Ureter (tissue), 1 donor: ENCODE measurements at regions not wholly inside any gene's neighbourhood (a gene's known extent, or its start where the extent isn't known, plus 50 kb on each side); places are given as distances from the start of the nearest gene placed in this dataset.
A peak's percentile ranks its signal among the peaks of the same experiment; 100 is the strongest.
"Not testable (repeated sequence)": the region's sequence is repeated elsewhere in the genome, so short reads cannot be mapped to it uniquely, and the experiment has no call there.

Experiments used
- DNase-seq: peaks from one replicate; pipeline ENCODE4 v3.0.0-alpha.2; 2020; ENCODE audit warnings: low spot score
- donor health status: DM: yes; HTN: yes; CAD: no.

DNA sequence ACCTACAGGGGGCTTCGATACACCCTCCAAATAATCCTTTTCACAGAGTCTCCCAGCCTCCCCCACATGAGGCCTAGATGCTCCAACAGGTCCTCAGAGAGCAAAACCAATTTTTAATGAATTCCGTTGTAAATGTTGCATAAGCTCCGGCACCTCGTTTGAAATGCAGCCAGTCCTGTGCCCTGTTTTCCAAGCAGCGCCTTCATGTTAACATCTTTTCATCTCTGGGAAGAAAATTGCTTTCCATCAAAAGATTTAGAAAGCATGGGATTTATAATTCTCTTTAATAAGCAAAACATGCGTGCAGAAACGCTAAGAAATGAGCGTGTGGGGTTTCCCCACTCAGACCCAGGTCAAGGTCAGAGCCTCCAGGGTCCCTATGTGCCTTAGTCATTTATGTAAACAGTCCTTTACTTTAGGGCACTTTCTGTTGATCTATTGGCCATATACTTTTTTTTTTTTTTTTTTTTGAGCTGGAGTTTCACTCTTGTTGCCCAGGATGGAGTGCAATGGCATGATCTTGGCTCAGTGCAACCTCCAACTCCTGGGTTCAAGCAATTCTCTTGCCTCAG is 177.5 kb upstream of the S1PR3 start:
- DNase-seq, result no peak

- DNase-seq, result peak; percentile 64
These were observed 176.7 kb upstream of the S1PR3 start for GRCh38 chr9:88814577-88814976.

GRCh38 chr9:88816141-88816540 is 175.1 kb upstream of the S1PR3 start:
- no peak for DNase-seq

DNA sequence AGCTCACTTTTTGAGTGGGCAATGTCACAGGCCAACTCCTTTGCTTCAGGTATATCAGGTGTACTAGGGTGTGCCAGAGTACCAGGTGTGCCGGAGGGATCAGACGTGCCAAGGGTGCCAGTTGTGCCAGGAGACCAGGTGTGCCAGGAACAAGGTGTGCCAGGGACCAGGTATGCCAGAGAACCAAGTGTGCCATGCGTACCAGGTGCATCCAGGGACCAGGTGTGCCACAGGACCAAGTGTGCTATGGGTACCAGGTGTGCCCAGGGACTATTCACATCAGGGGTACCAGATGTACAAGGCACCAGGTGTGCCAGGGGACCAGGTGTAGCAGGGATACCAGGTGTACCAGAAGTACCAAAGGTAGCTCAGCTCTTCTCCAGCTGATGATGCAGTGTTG is 174.7 kb upstream of the S1PR3 start:
- no peak for DNase-seq

- no peak for DNase-seq
These were observed 173.6 kb upstream of the S1PR3 start for GRCh38 chr9:88817628-88818027.

- no peak for DNase-seq
These were observed 172.6 kb upstream of the S1PR3 start for GRCh38 chr9:88818495-88819201.

DNA sequence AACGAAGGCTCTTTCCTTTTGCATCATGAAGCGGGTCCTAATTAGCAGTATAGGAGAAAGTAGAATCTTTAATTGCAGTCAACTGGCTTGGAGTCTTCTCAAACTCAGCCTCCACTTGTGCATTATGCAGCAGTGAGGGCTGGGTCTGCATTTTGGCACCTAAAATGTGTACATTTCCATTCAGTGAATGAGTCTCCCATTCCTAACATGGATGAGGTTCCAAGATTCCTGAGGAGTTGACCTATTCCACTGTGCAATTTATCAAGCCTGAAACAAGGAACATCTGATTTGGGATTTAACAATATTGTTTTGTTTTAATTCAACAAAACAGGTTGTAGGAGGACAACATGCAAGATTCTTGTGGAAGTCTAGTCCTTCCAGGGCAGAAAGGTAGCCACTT is 171.8 kb upstream of the S1PR3 start:
- DNase-seq, result no peak

DNA sequence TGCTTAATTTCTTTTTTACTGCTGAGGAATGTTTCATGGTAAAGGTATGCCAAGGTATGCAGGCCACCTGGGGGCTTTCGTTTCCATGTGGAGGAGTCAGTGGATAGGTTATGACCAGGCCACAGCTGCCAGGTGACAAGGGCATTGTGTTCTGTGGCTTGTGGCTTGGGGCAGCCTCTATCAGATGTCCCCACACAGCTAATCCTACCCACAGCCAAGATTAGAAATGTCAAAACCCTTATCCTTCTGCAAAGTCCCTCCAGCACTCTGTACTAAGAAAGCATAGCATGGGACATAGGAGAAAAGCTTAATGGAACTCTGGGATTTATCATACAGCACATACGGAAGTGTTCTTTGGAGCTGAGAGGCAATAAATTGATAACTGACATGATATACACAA is 171.2 kb upstream of the S1PR3 start:
- no peak for DNase-seq

GRCh38 chr9:88821033-88821745 is 170.1 kb upstream of the S1PR3 start:
- no peak for DNase-seq

GRCh38 chr9:88821746-88822106 is 169.5 kb upstream of the S1PR3 start:
- DNase-seq, result no peak

DNA sequence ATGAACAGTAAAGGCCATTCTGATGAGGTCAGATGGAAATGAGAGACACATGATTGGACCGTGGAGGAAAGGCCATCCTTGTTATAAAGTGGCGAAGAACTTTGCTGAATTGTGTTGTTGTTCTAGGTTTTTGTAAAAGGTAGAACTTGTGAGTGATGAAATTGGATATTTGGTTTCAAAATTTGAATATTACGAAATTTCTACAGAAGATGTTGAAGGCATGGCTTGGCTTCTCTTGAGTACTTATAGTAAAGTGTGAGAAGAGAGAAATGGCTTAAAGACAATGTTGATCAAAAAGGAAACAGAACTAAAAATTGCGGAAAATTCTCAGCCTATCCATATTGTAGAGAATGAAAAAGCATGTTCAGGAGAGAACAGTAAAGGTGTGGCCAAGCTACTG is 166.6 kb upstream of the S1PR3 start:
- DNase-seq, result no peak

GRCh38 chr9:88826181-88826580 is 165.1 kb upstream of the S1PR3 start:
- no peak for DNase-seq

GRCh38 chr9:88826771-88827181 is 164.5 kb upstream of the S1PR3 start:
- no peak for DNase-seq

- DNase-seq, result no peak
These were observed 163.2 kb upstream of the S1PR3 start for GRCh38 chr9:88828018-88828417.

GRCh38 chr9:88828492-88828974 is 162.7 kb upstream of the S1PR3 start:
- no peak for DNase-seq

DNA sequence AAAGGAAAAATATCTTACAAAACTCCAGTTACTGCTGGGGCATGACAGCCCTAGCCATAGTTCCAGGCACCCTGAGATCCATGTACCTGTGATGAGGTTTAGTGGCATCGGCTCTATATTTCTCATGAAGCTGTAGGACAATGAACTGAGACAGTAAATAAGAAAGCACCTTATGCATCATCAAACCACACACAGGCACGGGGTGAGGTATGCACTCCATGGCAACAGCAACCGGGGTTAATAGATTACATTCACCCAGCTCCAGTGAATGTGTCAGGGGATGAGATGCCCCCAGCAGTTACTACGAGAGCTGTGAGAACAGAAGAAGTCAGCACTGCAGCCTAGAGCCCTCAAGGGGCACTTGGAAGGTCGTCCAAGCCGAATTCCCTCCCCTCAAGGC is 162.0 kb upstream of the S1PR3 start:
- no peak for DNase-seq

GRCh38 chr9:88831713-88832407 is 159.4 kb upstream of the S1PR3 start:
- DNase-seq, result no peak

DNA sequence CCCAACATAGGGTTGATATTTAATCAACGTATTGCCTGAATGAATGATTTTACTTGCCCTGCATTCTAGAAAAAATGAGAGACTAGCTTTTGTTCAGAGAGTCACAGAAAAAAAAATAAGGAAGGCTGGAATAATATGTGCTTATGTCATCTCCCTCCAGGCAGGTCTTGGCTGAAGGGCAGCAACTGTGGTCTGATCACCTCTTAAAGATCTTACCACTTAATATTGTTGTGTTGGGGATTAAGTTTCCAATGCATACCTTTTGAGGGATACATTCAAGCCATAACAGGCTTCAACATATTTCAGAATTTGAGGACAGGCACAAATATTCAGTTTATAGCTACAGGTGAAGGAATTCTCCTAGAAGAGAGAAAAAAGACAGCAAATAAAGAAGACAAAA is 157.3 kb upstream of the S1PR3 start:
- DNase-seq, result no peak

GRCh38 chr9:88835038-88835466 is 156.2 kb upstream of the S1PR3 start:
- no peak for DNase-seq

- no peak for DNase-seq
These were observed 155.5 kb upstream of the S1PR3 start for GRCh38 chr9:88835772-88836171.

GRCh38 chr9:88837731-88838130 is 153.5 kb upstream of the S1PR3 start:
- DNase-seq, result no peak

DNA sequence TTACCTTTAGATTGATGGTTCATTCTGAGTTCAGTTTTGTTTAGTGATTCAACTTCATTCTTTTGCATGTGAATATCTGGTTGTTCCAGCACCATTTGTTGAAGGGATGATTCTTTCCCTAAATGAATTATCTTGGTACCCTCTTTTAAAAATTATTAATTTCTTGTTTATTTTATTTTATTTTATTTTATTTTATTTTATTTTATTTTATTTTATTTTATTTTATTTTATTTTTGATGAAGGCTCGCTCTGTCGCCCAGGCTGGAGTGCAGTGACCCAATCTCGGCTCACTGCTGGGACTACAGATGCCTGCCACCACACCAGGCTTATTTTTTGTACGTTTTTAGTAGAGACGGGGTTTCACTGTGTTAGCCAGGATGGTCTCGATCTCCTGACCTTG is 141.4 kb upstream of the S1PR3 start:
- DNase-seq, result not testable (repeated sequence)

DNA sequence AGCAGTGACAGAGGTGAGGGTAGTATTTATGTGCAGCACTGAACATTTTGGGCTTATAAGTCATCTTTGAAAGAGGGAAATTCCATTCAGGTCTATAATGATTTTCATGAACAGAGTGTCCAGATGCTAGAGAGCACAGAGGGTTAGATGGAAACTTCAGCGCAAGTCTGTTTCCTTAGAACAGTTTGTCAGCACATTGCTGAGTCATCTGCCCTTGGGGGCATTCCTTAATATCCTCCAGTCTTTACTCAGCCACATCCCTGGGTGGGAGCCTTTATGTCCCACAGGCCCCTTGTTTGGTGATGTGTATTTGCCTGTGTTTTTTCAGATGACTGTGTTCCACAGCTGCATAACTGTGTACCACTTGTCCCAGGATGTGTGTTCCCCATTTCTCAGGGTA is 138.5 kb upstream of the S1PR3 start:
- no peak for DNase-seq
